ENCODE measurements at regions not wholly inside any gene's neighbourhood (a gene's known extent, or its start where the extent isn't known, plus 50 kb on each side); places are given as distances from the start of the nearest gene placed in this dataset.

DNA sequence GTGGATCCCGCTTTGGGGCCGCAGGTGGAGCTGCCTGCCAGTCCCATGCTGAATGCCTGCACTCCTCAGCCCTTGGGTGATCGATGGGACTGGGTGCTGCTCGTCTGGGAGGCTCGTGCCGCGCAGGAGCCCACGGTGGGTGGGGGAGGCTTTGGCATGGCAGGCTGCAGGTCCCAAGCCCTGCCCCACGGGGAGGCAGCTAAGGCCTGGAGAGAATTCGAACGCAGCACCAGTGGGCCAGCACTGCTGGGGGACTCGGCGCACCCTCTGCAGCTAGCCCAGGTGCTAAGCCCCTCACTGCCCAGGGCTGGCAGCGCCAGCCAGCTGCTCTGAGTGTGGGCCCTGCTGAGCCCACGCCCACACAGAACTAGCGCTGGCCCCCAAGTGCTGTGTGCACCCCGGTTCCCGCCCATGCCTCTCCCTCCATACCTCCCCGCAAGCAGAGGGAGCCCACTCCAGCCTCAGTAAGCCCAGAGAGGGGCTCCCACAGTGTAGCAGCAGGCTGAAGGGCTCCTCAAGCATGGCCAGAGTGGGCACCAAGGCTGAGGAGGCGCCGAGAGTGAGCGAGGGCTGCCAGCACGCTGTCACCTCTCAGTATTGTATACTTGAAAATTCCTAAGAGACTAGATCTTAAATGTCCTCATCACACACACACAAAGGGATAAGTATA is 1654.2 kb upstream of the SLC39A10 start:
- DNase-seq (ENCODE audit: low spot score): no peak

DNA sequence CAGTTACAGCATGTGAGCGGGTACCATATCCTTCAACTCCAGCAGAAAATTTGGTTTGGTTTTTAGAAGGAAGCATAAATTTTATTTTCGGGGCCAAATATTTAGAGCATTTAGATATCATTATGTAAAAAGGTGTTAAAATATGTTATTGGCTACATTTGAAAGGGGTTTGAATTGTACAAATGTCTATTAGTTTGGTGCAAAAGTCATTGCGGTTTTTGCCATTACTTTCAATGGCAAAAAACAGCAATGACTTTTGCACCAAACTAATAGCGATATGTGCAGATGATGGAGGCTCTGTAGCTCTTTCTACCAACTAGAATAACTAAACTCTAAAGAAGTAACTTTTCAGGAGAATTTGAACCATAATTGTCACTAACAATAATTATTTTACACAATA is 1666.2 kb upstream of the SLC39A10 start:
- DNase-seq (ENCODE audit: low spot score): no peak

DNA sequence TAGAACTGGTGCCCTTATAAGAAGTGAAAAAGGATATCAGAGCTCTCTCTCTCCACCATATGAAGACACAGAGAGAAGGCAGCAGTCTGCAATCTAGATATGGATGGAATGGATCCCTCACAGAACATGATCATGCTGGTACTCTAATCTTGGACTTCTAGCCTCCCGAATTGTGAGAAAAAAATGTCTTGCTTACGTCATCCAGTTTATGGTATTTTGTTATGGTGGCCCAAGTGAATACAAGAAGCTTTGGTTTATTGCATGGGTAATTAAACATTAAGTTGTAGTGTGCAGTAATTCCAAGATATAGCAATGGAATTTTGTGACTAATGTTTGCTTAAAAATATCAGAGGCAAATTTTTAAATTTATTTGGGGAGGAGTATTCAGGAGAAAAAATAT is 1667.4 kb upstream of the SLC39A10 start:
- no peak for DNase-seq (ENCODE audit: low spot score)

DNA sequence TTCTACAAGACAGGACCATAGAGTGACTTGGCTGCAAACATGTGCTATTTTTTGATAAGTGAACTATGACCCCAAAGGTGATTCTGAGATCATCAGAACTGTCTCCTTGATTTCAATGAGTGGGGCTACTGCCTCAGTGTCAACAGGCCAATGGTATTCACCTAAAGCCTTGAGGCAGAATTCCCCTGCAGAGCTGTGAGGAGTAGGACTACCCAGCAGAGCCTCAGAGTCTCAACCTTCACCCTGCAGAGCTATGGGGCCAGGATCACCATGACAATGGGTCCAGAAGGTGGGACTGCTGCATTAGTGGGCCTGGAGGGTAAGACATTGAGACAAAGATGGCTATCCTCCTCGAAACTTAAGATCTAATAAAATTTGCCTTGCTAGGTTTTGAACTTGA is 1668.2 kb upstream of the SLC39A10 start:
- DNase-seq (ENCODE audit: low spot score): no peak

DNA sequence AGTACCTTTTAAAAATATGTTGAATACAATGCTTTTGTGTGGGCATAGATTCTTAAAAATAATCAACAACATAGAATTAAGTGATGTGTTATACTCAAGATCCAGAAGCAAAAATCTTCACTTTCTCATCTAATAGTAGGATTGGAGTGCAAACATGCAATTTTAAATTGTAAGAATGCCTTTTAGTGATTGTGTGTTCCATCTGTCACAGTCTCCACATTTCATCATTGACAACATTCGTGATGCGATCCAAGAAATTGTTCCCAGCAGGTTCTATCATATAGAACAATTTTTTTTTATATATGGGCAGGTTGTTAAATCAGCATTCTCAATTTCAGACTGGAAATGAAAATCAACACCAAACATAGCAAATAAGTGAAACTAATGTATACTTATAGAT is 1671.8 kb upstream of the SLC39A10 start:
- DNase-seq (ENCODE audit: low spot score): no peak

DNA sequence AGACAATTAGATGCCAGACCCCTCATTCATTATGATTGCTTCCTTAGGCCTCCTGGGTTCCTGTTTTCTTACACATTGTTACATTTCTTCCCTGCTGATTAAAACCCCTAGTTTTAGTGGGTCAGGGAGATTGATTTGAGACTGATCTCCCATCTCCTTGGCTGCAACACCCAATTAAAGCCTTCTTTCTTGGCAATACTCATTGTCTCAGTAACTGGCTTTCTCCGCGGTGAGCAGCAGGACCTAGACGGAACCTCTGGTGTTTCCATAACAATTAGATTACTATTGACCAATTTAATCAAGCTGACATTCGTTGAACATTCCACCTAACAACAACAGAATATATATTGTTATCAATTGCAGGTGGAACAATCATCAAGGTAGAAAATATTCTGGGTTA is 1676.4 kb upstream of the SLC39A10 start:
- DNase-seq (ENCODE audit: low spot score): no peak

DNA sequence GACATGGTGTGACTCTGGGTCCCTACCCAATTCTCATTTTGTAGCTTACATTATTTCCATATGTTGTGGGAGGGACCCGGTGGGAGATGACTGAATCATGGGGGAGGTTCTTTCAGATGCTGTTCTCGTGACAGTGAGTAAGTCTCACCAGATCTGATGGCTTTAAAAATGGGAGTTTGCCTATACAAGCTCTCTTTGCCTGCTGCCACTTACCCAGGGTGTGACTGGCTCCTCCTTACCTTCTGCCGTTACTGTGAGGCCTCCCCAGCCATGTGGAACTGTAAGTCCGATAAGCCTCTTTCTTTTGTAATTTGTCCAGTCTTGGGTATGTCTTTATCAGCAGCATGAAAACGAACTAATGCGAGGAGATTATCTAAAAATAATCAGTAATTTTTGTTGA is 1683.2 kb upstream of the SLC39A10 start:
- DNase-seq (ENCODE audit: low spot score): no peak

DNA sequence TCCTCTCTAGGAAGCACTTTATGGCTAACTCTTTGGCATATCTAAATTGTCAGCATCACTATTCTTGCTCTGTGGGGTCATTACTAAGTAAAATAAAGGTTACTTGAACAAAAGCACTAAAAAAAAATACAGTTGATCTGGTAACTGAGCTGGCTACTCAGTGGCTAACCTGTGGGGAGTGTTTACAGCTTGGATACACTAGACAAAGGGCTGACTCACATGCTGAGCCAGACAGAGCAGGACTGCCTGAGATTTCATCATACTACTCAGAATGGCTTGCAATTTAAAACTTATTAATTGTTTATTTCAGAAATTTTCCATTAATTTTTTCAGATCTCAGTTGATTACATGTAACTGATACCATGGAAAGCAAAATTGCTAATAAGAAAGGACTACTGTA is 1690.4 kb upstream of the SLC39A10 start:
- peak; percentile 66 for DNase-seq (ENCODE audit: low spot score)

DNA sequence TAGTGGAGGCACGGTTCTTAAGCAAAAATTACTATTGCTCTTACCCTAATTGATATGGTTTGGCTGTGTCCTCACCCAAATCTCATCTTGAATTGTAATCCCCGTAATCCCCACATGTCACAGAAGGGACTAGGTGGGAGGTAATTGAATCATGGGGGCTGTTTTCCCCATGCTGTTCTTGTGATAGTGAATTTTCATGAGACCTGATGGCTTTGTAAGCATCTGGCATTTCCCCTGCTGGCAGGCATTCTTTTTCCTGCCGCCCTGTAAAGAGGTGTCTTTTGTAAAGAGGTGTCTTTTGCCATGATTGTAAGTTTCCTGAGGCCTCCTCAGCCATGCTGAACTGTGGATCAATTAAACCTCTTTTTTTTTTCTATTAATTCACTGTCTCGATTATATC is 1691.8 kb upstream of the SLC39A10 start:
- no peak for DNase-seq (ENCODE audit: low spot score)

DNA sequence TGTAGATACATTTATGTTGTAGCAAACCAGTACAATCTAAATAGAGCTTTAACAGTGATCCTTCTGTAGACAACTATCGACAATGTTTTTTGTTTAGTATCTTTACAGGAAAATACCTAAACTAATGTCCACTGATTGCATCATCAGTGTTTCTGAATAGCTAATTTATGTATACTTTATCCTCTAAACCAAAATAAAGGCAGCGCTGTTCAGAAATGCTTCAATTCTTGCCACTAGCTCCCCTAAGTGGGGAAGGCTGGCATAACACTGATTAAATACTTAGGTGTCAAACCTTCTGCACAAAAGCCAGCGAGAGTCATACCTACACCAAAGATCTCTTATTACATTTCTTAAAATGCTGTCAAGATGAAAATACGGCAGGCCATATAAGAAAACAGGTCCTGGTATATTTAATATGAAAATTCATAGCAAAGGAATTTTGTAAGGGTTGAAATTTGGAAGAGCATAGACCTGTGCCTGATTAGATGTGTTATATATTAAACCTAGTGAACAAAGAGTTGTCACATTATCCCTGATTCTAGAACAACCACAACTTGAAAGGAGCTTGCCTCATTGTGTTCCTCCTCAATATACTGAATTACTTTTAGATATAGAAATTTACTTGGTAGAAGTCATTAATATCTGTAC is 1693.4 kb upstream of the SLC39A10 start:
- DNase-seq (ENCODE audit: low spot score): peak; percentile 48

DNA sequence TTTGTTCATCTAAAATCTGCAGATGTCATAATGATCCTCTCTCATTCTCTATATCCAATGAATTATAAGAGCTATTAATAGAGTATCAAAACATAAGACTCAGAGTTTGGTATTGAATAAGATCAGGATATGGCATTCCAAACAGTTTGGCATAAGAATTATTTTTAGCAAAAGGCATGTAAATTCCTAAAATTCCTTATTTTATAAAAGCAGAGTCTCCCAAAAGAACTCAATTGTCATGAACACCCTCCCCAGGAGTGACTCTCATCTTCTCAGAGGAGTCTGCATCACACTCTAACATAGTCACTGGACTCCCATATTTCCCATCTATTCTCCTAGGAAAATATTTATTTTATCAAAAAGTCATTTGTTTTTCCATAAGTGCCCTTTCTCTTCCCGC is 1710.2 kb upstream of the SLC39A10 start:
- DNase-seq (ENCODE audit: low spot score): no peak

DNA sequence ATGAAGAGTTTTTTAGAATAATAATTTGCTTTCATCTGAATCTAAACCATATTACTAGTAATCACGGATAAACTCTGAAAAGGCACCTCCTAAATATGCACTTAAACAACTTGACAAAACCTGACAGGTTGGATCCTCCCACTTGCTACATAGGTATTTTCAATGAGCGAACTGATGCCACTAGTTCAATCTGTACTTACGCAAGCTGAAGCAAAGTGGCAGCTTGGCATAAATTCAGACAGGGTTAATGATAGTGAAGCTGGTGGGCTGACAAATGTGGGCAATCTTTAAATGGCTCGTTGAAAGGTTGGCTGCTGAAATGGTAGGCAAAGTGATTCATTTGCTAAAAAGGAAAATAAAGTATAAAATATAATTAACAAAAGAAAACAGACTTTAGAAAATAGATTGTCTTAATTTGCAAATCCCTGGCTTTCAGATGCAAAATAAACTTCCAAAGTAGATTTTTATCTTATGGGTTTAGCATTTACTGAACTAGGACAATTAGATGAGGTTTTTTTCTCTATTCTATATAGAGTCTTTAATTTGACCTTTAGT is 1713.5 kb upstream of the SLC39A10 start:
- DNase-seq (ENCODE audit: low spot score): no peak

DNA sequence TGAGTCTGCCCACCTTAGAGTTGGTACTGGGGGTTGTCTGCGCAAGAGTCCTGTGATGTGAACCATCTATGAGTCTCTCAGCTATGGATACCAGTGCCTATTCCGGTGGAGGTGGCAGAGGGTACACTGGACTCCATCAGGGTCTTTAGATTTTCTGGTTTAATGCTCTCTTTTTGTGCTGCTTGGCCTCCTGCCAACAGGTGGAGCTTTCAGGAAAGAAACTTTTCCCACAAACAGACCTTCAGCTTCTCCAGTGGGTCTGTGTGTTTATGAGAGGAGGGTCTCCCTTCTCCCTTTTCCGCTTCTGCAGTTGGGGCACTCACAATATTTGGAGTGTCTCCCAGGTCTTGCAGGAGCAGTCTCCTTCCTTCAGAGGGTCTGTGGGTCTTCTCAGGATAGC is 1721.9 kb upstream of the SLC39A10 start:
- DNase-seq (ENCODE audit: low spot score): no peak

DNA sequence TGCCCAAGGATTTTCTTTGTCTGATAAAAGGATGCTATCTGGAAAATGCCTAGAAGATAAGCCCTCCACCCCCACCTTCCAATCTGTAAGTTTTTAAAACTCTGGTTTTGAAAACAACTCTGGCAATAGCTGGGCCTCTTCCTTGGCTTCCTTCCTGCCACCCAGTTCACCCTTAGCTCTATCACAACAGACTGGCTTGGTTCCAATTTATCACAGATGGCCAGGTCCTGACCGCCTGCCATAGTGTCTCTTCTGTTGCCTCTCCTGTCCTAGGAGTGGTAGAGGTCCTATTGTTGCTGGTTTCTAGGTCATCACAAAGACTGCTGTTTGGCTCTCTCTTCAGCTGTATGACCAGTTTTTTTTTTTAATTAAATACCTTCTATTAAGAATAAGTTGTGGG is 1727.9 kb upstream of the SLC39A10 start:
- DNase-seq (ENCODE audit: low spot score): no peak

DNA sequence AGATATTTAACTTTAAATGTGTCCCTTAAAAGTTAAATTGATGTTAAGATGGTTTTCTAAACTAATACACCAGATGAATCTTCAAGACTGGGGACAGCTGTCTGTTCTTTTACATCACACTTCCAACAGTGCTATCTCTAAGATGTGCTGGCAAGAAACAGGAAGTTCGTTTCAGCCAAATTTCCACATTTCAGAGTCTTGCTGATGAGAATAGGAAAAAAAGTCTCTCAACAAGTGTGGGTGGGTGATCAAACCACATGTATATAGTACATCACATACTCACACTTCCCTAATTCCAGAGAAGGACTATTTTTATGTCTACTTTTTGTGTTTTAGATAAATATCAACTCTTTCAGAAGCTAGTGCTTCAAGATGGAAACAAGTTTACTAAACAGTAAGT is 1712.8 kb upstream of the TMEFF2 start:
- no peak for DNase-seq (ENCODE audit: low spot score)

DNA sequence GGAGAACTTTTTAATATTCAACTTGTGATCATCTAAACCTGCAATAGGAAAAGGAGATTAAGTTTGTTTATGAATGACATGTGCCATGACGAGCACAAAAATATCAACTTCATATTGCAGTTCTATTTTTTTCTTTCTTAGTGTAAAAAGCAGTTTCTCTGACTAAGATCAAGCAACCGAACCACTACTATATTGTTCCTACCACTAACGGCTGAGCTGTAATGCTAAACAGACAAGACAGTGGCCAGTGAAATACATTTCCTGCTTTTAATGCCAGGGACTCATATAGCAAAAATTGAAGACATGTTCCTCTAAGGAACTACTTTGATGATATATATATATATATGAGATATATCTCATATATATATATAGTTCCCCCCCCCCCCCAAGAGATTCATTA is 1705.6 kb upstream of the TMEFF2 start:
- DNase-seq (ENCODE audit: low spot score): no peak

DNA sequence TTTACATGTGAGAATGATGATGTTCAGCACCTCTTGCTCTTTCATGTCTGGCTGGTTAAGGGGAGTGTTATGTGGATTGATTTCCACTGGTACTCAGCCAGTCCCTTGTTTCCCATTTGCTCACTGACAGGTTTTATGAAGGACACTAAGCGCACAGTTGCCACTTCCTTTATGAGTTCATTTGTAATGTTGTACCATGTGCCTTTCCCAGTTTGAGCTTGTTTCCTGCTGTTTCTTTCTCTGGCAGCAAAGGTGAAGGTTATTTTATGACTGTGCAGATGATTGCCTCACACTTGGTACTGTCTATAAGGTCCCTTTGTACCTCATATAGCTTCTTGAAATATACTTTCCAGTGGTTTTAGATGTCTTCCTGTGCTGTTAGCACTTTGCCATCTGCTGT is 1700.5 kb upstream of the TMEFF2 start:
- peak; percentile 2 for DNase-seq (ENCODE audit: low spot score)

DNA sequence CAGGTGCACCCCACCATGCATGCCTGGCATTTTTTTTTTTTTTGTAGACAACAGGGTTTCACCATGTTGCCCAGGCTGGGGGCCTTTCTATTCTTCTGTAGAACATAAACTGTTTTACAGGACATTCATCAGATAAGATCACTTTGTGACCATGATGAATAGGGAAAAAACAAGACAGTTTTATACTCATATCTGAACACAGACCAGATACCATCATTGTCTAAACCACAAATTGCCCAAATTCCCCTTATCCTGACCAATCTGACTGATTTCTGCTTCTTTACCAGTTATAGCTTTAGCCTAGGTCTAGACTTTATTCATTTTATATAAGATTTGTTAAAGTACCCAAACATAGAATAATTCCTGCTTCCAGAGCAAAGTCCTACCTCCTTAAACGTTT is 1699.3 kb upstream of the TMEFF2 start:
- no peak for DNase-seq (ENCODE audit: low spot score)

DNA sequence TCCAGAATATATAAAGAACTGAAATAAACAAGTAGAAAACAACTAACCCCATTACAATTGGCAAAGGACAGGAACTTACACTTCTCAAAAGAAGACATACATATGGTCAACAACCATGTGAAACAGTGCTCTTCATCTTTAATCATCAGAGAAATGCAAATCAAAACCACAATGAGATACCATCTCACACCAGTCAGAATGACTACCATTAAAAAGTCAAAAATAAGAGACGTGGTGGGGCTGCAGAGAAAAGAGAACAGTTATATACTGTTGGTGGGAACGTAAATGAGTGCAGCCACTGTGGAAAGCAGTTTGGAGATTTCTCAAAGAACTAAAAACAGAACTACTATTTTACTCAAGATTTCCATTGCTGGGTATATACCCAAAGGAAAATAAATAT is 1696.3 kb upstream of the TMEFF2 start:
- DNase-seq (ENCODE audit: low spot score): no peak

DNA sequence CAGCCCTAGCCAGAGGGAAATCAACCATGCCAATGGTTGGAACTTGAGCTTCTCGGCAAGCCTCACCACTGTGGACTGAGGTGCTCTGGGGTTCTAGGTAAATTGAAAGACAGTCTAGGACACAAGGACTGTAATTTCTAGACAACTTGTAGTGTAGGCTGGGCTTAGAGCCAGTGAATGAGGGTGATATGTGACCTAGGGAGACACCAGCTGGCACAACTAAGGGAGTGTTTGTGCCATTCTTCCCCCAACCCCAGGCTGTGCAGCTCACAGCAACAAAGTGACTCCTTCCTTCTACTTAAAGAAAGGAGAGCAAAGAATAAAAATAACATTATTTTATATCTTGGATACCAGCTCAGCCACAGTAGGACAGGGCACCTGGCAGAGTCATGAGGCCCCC is 1690.7 kb upstream of the TMEFF2 start:
- no peak for DNase-seq (ENCODE audit: low spot score)

DNA sequence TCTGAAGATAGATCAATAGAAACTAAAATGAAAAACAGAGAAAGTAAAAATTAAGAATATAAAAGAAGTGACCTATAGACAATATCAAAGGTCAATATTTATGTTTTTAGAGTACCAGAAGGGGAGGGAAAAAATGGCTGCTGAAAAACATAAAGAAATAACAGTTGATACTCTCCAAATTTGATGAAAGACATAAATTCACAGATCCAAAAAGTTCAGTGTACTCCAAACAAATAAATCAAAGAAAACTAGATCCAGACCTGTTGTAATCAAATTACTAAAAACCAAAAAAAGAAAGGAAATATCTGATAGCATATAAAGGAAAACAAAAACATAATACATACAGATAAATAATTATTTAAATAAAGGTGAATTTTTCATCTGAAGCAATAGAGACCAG is 1689.1 kb upstream of the TMEFF2 start:
- no peak for DNase-seq (ENCODE audit: low spot score)

DNA sequence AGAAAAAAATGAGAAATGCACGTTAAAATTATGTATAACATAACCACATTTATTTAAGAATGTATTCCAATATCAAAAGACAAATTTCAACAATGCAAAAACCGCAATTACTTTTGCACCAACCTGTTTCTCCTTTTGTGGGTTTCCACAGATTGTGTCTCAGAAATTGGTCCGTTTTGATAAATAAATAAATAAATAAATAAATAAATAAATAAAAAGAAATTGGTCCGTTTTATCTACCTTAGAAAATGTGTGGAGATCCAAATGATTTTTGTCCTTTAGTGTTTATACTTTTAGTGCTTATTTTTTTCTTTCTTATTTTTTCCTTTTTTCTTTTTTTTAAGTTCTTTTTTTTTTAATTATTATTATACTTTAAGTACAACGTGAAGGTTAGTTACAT is 1682.2 kb upstream of the TMEFF2 start:
- DNase-seq (ENCODE audit: low spot score): no peak

DNA sequence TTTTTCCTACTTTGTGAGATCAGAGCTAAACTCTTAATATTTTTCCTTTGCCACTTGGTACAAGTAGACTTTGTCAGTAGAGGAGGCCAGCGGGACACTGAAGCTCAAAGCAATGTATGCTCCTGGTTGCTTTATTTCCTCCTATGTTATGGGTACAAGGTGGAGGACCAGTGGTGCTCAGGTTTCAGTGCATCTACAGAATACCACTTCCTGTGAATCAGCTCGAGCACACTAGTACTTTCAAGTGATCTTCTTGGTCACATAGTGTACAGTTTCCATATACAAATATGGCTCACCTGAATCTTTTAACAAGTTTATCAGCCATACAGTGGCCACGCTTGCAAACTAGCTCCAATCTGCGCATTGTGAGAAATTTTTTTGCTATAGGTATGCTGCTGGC is 1674.8 kb upstream of the TMEFF2 start:
- peak; percentile 48 for DNase-seq (ENCODE audit: low spot score)

DNA sequence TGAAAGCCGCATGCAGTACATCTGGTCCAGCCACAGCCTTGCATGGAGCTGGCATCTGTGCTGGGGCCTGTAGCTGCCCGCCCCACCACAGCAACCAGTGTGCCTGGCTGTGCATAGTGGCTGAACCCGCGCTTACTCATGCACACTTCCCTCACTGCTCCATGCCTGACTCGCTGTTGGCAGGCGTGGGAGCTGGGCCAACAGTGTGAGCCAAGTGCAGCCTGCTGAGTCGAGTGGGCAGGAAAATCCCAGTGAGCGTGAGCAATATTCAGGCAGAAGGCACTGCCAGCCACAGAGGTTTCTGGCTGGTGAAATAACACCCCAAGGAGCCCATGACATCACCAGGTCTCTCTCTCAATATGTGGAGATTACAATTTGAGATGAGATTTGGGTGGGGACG is 1674.1 kb upstream of the TMEFF2 start:
- peak; percentile 73 for DNase-seq (ENCODE audit: low spot score)
